SK-N-SH (cell line): ENCODE measurements at regions not wholly inside any gene's neighbourhood (a gene's known extent, or its start where the extent isn't known, plus 50 kb on each side); places are given as distances from the start of the nearest gene placed in this dataset.

Experiments
- CTCF ChIP-seq: fragments of 200-600 bp; sonication (generic); IDR thresholded peaks from 2 replicates; pipeline ENCODE4 v1.6.1; 2017; ENCODE audit warnings: antibody characterized with exemption, mild to moderate bottlenecking, moderate library complexity
- GABPA ChIP-seq: IDR thresholded peaks from 2 replicates; pipeline ENCODE4 v1.4.0; 2012; ENCODE audit warnings: low read depth, mild to moderate bottlenecking
- MAX ChIP-seq: IDR thresholded peaks from 2 replicates; pipeline ENCODE4 v1.4.0; 2012; ENCODE audit warnings: low read depth
- MXI1 ChIP-seq: IDR thresholded peaks from 2 replicates; pipeline ENCODE4 v1.6.1; 2012; ENCODE audit warnings: mild to moderate bottlenecking, low read depth, low read length, improper control_type of control experiment
- POLR2AphosphoS5 ChIP-seq: IDR thresholded peaks from 2 replicates; pipeline ENCODE4 v1.6.1; 2012; ENCODE audit warnings: low read depth, low read length
- RAD21 ChIP-seq: IDR thresholded peaks from 2 replicates; pipeline ENCODE4 v1.6.1; 2012; ENCODE audit warnings: mild to moderate bottlenecking, low read length
- SIN3A ChIP-seq: IDR thresholded peaks from 2 replicates; pipeline ENCODE4 v1.6.1; 2012; ENCODE audit warnings: low read depth, mild to moderate bottlenecking, low read length, moderate library complexity, borderline replicate concordance
- TAF1 ChIP-seq: IDR thresholded peaks from 2 replicates; pipeline ENCODE4 v1.6.1; 2012; ENCODE audit warnings: low read depth, mild to moderate bottlenecking, low read length, moderate library complexity, borderline replicate concordance
- TCF12 ChIP-seq: IDR thresholded peaks from 2 replicates; pipeline ENCODE4 v1.4.0; 2012
- TEAD4 ChIP-seq: IDR thresholded peaks from 2 replicates; pipeline ENCODE4 v1.4.0; 2012; ENCODE audit warnings: mild to moderate bottlenecking, borderline replicate concordance; ENCODE audit not compliant: insufficient read depth
- USF2 ChIP-seq: fragments of 150-350 bp; IDR thresholded peaks from 2 replicates; pipeline ENCODE4 v1.6.1; 2017; ENCODE audit warnings: antibody characterized with exemption, low read length, low read depth, borderline replicate concordance

- TF ChIP-seq CTCF = no peak
- TF ChIP-seq SIN3A = no peak
- TF ChIP-seq RAD21 = no peak
- TF ChIP-seq TEAD4 = no peak
- TF ChIP-seq MXI1 = no peak
- no peak for TF ChIP-seq USF2
- no peak for TF ChIP-seq MAX
- no peak for TF ChIP-seq GABPA
- no peak for TF ChIP-seq POLR2AphosphoS5
- TF ChIP-seq TCF12 = no peak
- TF ChIP-seq TAF1 = no peak
Observed at GRCh38 chr2:78162202-78162601, 640.0 kb upstream of the LRRTM4 start.
